GM21825 (cell line): ENCODE measurements at regions not wholly inside any gene's neighbourhood (a gene's known extent, or its start where the extent isn't known, plus 50 kb on each side); places are given as distances from the start of the nearest gene placed in this dataset.
"Not testable (repeated sequence)": the region's sequence is repeated elsewhere in the genome, so short reads cannot be mapped to it uniquely, and the experiment has no call there.

Experiments
- ATAC-seq: cut with Tn5 transposase; IDR thresholded peaks from one replicate; pipeline ENCODE4 v1.9.1; 2021; ENCODE audit warnings: mild to moderate bottlenecking, moderate library complexity; ENCODE audit not compliant: unreplicated experiment

DNA sequence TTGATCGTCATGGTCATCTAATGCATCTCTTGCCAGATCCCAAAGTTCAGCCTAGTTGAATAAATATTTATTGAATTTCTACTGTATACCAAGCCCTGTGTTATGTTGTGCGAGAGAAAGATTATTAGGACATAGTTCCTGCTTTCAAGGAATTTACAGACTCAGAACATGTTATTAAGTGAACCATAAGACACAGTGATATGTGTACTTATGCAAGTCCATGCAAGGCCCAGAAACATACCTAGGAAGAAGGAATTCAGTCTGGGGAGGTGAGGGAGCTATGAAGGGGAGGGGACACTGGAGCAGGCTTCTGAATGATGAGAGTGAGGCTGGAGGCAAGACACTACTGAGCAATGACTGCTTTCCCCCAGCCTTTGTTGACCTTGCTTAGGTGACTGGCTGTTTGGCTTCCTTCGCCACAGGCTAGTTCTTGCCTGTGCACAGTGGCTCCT, 81.4 kb downstream of the ACAA2 start:
- ATAC-seq: no peak

DNA sequence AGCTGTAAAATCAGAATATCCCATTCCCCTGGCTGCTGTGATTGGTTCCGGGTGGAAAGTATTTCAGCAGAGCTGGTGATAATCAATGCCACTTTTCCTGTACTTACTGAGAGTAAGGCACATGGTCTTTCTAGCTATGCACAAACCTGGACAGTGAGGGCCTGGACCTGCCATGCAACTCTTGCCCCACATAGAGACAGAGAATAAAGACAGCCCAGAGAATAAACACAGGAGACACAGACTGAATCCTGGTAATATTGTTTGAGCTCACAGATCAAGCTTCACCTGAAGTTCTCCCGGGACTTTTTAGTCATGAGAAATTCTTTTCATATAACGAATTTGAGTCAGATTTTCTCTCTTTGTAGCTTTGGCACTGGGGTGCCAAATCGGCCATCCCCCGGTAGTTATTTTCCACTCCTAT, 81.9 kb downstream of the ACAA2 start:
- no peak for ATAC-seq

- ATAC-seq: no peak
Measured at GRCh38 chr18:49730951-49731391, 82.4 kb downstream of the ACAA2 start.

- ATAC-seq: no peak
Measured at GRCh38 chr18:49728542-49728941, 84.8 kb downstream of the ACAA2 start.

- ATAC-seq: no peak
Measured at GRCh38 chr18:49727816-49728215, 85.5 kb downstream of the ACAA2 start.

- no peak for ATAC-seq
Measured at GRCh38 chr18:49726675-49726963, 86.7 kb downstream of the ACAA2 start.

- ATAC-seq: no peak
Measured at GRCh38 chr18:49725809-49726674, 87.3 kb downstream of the ACAA2 start.

DNA sequence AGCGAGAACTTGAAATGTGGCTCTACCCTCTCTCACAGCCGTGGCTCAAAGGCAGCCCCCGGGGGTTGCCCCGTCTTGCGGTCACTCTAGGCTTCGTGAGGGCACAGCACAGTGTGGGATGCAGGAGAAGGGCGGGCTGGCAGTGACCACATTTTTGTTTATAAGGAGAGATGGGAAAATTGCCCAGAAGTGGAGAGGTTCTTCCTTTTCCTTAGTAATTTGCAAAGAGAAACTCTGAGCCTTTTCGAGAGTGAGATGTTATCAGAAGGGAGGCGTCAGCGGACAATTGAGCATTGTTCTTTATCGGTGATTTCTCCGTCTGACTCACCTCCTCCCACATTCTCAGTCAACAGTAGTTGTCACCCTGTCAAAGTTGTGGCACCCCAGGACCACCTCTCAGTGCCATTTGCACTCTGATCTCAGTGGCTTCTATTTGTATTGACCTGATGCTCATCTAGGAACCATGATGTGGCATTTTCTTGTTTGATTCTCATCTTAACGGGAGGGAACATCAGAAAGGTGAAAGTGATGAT, 89.6 kb downstream of the ACAA2 start:
- no peak for ATAC-seq

- no peak for ATAC-seq
Measured at GRCh38 chr18:49722477-49722876, 90.9 kb downstream of the ACAA2 start.

DNA sequence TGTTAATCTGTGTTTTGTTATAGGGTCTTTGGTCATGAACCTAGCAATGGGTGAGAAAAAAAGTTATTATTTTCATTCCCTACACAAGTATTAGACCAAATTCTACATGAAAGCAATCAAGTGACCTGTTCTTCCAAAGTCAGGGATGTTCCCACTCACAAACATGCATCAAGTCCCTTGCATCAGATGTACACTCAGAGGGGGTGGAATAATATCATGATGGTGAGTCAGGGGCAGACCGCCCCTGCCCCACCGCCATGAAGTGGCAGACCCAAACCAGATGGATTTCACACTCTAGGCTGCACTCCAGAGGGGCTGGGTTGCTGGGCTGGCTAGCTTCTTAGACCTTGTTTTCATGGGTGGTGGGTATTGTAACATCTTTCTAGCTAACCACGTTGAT, 91.4 kb downstream of the ACAA2 start:
- ATAC-seq: no peak

GRCh38 chr18:49720944-49721343, 92.4 kb downstream of the ACAA2 start:
- not testable (repeated sequence) for ATAC-seq

GRCh38 chr18:49717617-49718016, 95.7 kb downstream of the ACAA2 start:
- ATAC-seq: no peak

DNA sequence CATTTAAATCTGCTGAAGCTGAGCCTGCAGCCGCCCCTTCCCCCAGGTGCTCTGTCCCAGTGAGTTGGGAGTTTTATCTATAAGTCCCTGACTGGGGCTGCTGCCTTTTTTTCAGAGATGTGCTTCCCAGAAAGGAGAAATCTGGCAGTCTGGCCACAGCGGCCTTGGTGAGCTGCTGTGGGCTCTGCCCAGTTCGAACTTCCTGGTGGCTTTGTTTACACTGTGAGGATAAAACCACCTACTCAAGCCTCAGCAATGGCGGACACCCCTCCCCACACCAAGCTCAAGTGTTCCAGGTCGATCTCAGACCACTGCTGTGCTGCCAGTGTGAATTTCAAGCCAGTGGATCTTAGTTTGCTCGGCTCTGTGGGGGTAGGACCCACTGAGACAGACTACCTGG, 97.3 kb downstream of the ACAA2 start:
- ATAC-seq: no peak

GRCh38 chr18:49709347-49709690, 104.0 kb downstream of the ACAA2 start:
- no peak for ATAC-seq

- ATAC-seq: no peak
Measured at GRCh38 chr18:49708662-49709346, 104.5 kb downstream of the ACAA2 start.

DNA sequence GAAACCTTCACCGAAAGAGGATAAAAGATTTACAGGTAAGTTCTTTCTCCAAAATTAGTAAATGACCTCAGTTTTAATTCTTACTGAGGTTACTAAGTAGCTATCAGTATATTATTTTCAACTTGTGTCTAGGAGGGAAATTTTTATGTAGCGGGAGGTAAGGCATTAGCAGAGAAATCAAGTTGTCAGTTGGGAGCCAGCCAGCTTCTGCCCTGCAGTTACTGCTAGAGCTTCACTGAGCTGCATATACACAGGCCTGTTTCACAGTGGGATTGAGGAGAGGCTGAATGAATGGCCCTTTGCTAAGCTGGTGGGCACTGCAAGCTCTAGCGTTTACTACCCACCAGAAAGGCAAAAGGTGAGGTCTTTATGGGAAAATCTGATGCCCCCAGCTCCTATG, 105.7 kb downstream of the ACAA2 start:
- no peak for ATAC-seq

- no peak for ATAC-seq
Measured at GRCh38 chr18:49704334-49704733, 109.0 kb downstream of the ACAA2 start.

DNA sequence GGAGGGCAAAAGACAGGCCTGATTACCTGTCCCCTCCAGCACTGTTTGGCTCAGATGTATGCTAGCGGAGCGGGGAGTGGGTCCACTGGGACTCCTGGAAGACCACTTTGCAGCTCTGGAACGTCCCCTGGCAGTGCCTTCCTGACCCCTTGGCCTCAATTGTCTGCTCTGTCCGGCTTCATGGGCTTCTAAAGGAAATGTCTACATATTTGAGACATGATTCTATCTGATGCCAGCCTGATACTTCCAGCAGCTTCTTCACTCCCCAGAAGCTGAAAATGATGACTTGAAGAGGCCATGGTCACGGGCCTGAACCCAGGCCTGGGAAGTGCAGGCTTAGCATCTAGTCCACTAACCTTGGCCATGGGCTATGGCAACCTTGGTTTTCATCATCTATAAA, 112.1 kb downstream of the ACAA2 start:
- no peak for ATAC-seq

DNA sequence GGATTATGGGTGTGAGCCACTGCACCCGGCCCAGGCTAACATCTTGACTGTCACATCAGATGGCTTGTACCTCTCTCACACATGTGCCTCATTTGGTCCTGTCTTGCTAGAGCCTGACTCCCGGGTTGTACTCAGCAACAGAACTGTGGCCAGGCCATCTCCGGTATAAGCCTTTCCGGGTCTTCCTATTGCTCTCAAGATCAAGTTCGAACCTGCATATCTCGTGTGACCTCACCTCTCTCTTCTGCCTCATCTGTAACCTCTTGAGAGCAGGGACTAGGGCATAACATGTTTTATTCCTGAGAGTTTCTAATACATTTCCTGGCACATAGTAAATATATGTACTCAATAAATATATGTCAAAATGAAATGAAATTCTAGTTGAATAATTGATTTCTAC, 114.0 kb downstream of the ACAA2 start:
- no peak for ATAC-seq

GRCh38 chr18:49698525-49699025, 114.8 kb downstream of the ACAA2 start:
- no peak for ATAC-seq

- ATAC-seq: no peak
Measured at GRCh38 chr18:49697757-49698524, 115.4 kb downstream of the ACAA2 start.
